IMR-90 (cell line): ENCODE measurements at regions not wholly inside any gene's neighbourhood (a gene's known extent, or its start where the extent isn't known, plus 50 kb on each side); places are given as distances from the start of the nearest gene placed in this dataset.

Source experiments
- ATAC-seq: fragments of 200-7000 bp; cut with Tn5 transposase; 2 replicates; pipeline ENCODE4 v1.9.1; 2020; ENCODE audit warnings: low read depth, mild to moderate bottlenecking, moderate library complexity
- BruUV-seq: library from RNA; stranded (reverse); fragments of 400-500 nt; replicated peaks from 2 replicates; lab custom pipeline; 2021; lab: Mats Ljungman, UMichigan
- CTCF ChIA-PET: fragments of 300-600 bp; formaldehyde crosslinking; extraction: SDS; loops from one replicate; lab custom pipeline; 2021; ENCODE audit warnings: antibody characterized with exemption; lab: Yijun Ruan, JAX
- POLR2A ChIA-PET: fragments of 300-600 bp; sonication (Branson Sonifier 250); formaldehyde crosslinking; loops from one replicate; lab custom pipeline; 2022; ENCODE audit warnings: antibody characterized with exemption; ENCODE audit not compliant: unreplicated experiment; lab: Charles Lee
- DNase-seq: peaks from one replicate; pipeline ENCODE4 v3.0.0; 2013
- H2AFZ ChIP-seq: replicated peaks from 2 replicates; pipeline ENCODE3; 2013; ENCODE audit warnings: low read length, mild to moderate bottlenecking; ENCODE audit not compliant: poor library complexity
- H2AK5ac ChIP-seq: 2 replicates; pipeline ENCODE4 v1.6.1; 2013; ENCODE audit warnings: low read depth, low read length, inconsistent platforms
- H2AK9ac ChIP-seq: replicated peaks from 2 replicates; pipeline ENCODE3; 2013; ENCODE audit warnings: mild to moderate bottlenecking, low read depth, low read length, moderate library complexity; ENCODE audit not compliant: poor library complexity
- H2BK120ac ChIP-seq: 2 replicates; pipeline ENCODE4 v1.6.1; 2013; ENCODE audit warnings: low read depth, low read length, inconsistent platforms
- H2BK15ac ChIP-seq: 3 replicates; pipeline ENCODE4 v1.6.1; 2013; ENCODE audit warnings: low read depth, low read length, inconsistent platforms
- H2BK20ac ChIP-seq: 2 replicates; pipeline ENCODE4 v1.6.1; 2013; ENCODE audit warnings: low read depth, mild to moderate bottlenecking, inconsistent platforms, low read length, moderate library complexity
- H2BK5ac ChIP-seq: 2 replicates; pipeline ENCODE4 v1.6.1; 2013; ENCODE audit warnings: mild to moderate bottlenecking, low read depth, low read length, inconsistent platforms; ENCODE audit not compliant: poor library complexity, severe bottlenecking
- H3K14ac ChIP-seq: replicated peaks from 2 replicates; pipeline ENCODE4 v1.6.1; 2013; ENCODE audit warnings: low read depth, low read length, inconsistent platforms
- H3K18ac ChIP-seq: 2 replicates; pipeline ENCODE4 v1.6.1; 2013; ENCODE audit warnings: low read depth, low read length, control low read depth
- H3K23ac ChIP-seq: 2 replicates; pipeline ENCODE4 v1.6.1; 2013; ENCODE audit warnings: low read depth, low read length, inconsistent platforms
- H3K27ac ChIP-seq: 2 replicates; pipeline ENCODE4 v1.5.1; 2013; ENCODE audit warnings: mild to moderate bottlenecking, control low read depth, low read length; ENCODE audit not compliant: insufficient read depth
- H3K27me3 ChIP-seq: 2 replicates; pipeline ENCODE4 v1.6.1; 2013; ENCODE audit warnings: low read length; ENCODE audit not compliant: control insufficient read depth, insufficient read depth
- H3K36me3 ChIP-seq: 2 replicates; pipeline ENCODE4 v1.6.1; 2013; ENCODE audit warnings: low read length, mixed read lengths; ENCODE audit not compliant: control insufficient read depth, insufficient read depth
- H3K4ac ChIP-seq: 2 replicates; pipeline ENCODE4 v1.6.1; 2013; ENCODE audit warnings: low read depth, low read length, inconsistent platforms
- H3K4me1 ChIP-seq: 2 replicates; pipeline ENCODE4 v1.6.1; 2013; ENCODE audit warnings: low read length, mixed read lengths; ENCODE audit not compliant: control insufficient read depth, insufficient read depth
- H3K4me2 ChIP-seq: 2 replicates; pipeline ENCODE4 v1.6.1; 2013; ENCODE audit warnings: low read depth, mild to moderate bottlenecking, control low read depth, low read length, moderate library complexity
- H3K4me3 ChIP-seq: 2 replicates; pipeline ENCODE4 v1.5.1; 2013; ENCODE audit warnings: low read depth, mild to moderate bottlenecking, control low read depth, low read length, moderate library complexity; ENCODE audit not compliant: insufficient read depth
- H3K56ac ChIP-seq: 2 replicates; pipeline ENCODE4 v1.6.1; 2013; ENCODE audit warnings: low read length, inconsistent platforms; ENCODE audit not compliant: insufficient read depth; ENCODE audit errors: extremely low read depth
- H3K79me1 ChIP-seq, 2 experiments: 2 replicates each; pipeline ENCODE4 v1.6.1; 2013; ENCODE audit warnings: low read length in 2 of 2, inconsistent platforms in 1 of 2, low read depth in 1 of 2
- H3K9ac ChIP-seq: 2 replicates; pipeline ENCODE4 v1.6.1; 2013; ENCODE audit warnings: low read depth, low read length, control low read depth
- H3K9me1 ChIP-seq: 2 replicates; pipeline ENCODE4 v1.6.1; 2013; ENCODE audit warnings: low read length, inconsistent platforms; ENCODE audit not compliant: insufficient read depth
- H3K9me3 ChIP-seq: 2 replicates; pipeline ENCODE4 v1.6.1; 2013; ENCODE audit warnings: low read length; ENCODE audit not compliant: control insufficient read depth, insufficient read depth
- H4K20me1 ChIP-seq: 2 replicates; pipeline ENCODE4 v1.6.1; 2013; ENCODE audit warnings: low read length, inconsistent platforms; ENCODE audit not compliant: insufficient read depth
- H4K5ac ChIP-seq: 2 replicates; pipeline ENCODE4 v1.6.1; 2013; ENCODE audit warnings: mild to moderate bottlenecking, low read depth, low read length, control low read depth
- H4K8ac ChIP-seq, 2 experiments: 2 replicates each; pipeline ENCODE4 v1.6.1; 2013; ENCODE audit warnings: low read depth in 2 of 2, low read length in 2 of 2, control low read depth in 1 of 2, inconsistent platforms in 1 of 2
- H4K91ac ChIP-seq: 2 replicates; pipeline ENCODE4 v1.6.1; 2013; ENCODE audit warnings: low read depth, low read length, inconsistent platforms; ENCODE audit not compliant: insufficient read depth
- BHLHE40 ChIP-seq: fragments of 150-350 bp; IDR thresholded peaks from 2 replicates; pipeline ENCODE4 v1.6.1; 2016; ENCODE audit warnings: mild to moderate bottlenecking, low read depth, low read length
- CEBPB ChIP-seq: IDR thresholded peaks from 2 replicates; pipeline ENCODE4 v1.6.1; 2012; ENCODE audit warnings: low read depth, low read length, improper control_type of control experiment
- CHD1 ChIP-seq: IDR thresholded peaks from 2 replicates; pipeline ENCODE4 v1.6.1; 2012; ENCODE audit warnings: low read depth, low read length, improper control_type of control experiment
- CTCF ChIP-seq: conservative IDR thresholded peaks from 2 replicates; pipeline ENCODE4 v1.5.1; 2012; ENCODE audit warnings: mild to moderate bottlenecking, low read depth, low read length, improper control_type of control experiment
- ELK1 ChIP-seq: fragments of 150-350 bp; IDR thresholded peaks from 2 replicates; pipeline ENCODE4 v1.6.1; 2016; ENCODE audit warnings: low read depth, mild to moderate bottlenecking, low read length, moderate library complexity, borderline replicate concordance
- FOS ChIP-seq: fragments of 150-350 bp; IDR thresholded peaks from 2 replicates; pipeline ENCODE4 v1.6.1; 2016; ENCODE audit warnings: low read depth, low read length
- MAFK ChIP-seq: IDR thresholded peaks from 2 replicates; pipeline ENCODE4 v1.6.1; 2012; ENCODE audit warnings: low read depth, low read length, improper control_type of control experiment
- MAZ ChIP-seq: IDR thresholded peaks from 2 replicates; pipeline ENCODE4 v1.6.1; 2012; ENCODE audit warnings: low read depth, mild to moderate bottlenecking, low read length, improper control_type of control experiment, moderate library complexity, borderline replicate concordance
- MXI1 ChIP-seq: IDR thresholded peaks from 2 replicates; pipeline ENCODE4 v1.6.1; 2012; ENCODE audit warnings: low read depth, mild to moderate bottlenecking, low read length, moderate library complexity, borderline replicate concordance
- NFE2L2 ChIP-seq: fragments of 150-350 bp; IDR thresholded peaks from 2 replicates; pipeline ENCODE4 v1.6.1; 2016; ENCODE audit warnings: low read depth, mild to moderate bottlenecking, low read length
- POLR2A ChIP-seq: IDR thresholded peaks from 2 replicates; pipeline ENCODE4 v1.6.1; 2012; ENCODE audit warnings: mild to moderate bottlenecking, low read depth, low read length
- RAD21 ChIP-seq: IDR thresholded peaks from 2 replicates; pipeline ENCODE4 v1.6.1; 2012; ENCODE audit warnings: low read length, improper control_type of control experiment
- RCOR1 ChIP-seq: IDR thresholded peaks from 2 replicates; pipeline ENCODE4 v1.6.1; 2012; ENCODE audit warnings: mild to moderate bottlenecking, low read length, improper control_type of control experiment; ENCODE audit not compliant: insufficient replicate concordance
- RFX5 ChIP-seq: IDR thresholded peaks from 2 replicates; pipeline ENCODE4 v1.8.0; 2012; ENCODE audit warnings: low read depth, mild to moderate bottlenecking, low read length, moderate library complexity
- SMC3 ChIP-seq: fragments of 150-350 bp; IDR thresholded peaks from 2 replicates; pipeline ENCODE4 v1.6.1; 2016; ENCODE audit warnings: low read depth, mild to moderate bottlenecking, antibody characterized with exemption, low read length, moderate library complexity
- USF2 ChIP-seq: fragments of 150-350 bp; IDR thresholded peaks from 2 replicates; pipeline ENCODE4 v1.6.1; 2017; ENCODE audit warnings: mild to moderate bottlenecking, antibody characterized with exemption, low read length, low read depth
- whole genome bisulfite sequencing, 2 experiments: methylation state at CpG; one replicate each; pipeline versions ENCODE4 v1.1.5 to v1.1.7; 2013; ENCODE audit warnings: missing lambda C conversion rate in 2 of 2; ENCODE audit not compliant: insufficient read length in 1 of 2; ENCODE audit errors: extremely low coverage in 2 of 2; 5-methylcytosine and 5-hydroxymethylcytosine counted together
- dilution Hi-C: fragments of 300-500 bp; cut with HindIII; formaldehyde crosslinking; loops from one replicate; pipeline ENCODE4 v1.14.3; 2018; ENCODE audit warnings: low sequenced_read_pairs; ENCODE audit not compliant: unreplicated experiment
- in situ Hi-C: fragments of 300-500 bp; cut with MboI; formaldehyde crosslinking; loops from 3 replicates; pipeline ENCODE4 v1.14.3; 2019; ENCODE audit warnings: low sequenced_read_pairs, inconsistent platforms, mixed read lengths
- intact Hi-C: fragments of 100-400 bp; cut with micrococcal nuclease; formaldehyde crosslinking; loops from 2 replicates; pipeline ENCODE4 v1.10.0; 2022

DNA sequence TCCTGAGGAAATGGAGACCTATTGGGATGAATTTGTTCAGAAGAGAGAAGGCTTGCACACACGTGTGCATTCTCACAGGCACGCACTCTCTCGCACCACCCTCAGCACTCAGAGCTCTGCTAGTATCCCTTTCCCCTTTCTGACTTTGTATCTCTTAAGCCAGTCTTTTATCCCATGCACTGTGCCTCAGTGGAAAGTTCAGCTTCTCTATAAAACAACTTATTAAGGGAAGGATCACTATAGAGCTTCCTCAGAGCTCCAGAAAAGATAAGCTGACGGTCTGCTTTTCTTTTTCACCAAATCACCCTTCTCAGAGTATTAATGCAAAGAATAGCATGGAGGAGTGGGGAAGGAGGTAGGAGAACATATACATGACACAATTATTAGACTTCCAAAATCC, 207.8 kb downstream of the ENC1 start:
- H2AFZ ChIP-seq = no peak overlapping the region
- H2BK20ac ChIP-seq = no peak overlapping the region
- no peaks in the 10 kb centered on the region for H3K36me3 ChIP-seq
- DNase-seq (no peak), ATAC-seq (no peak)
- ChIA-PET CTCF (no interaction called here), POLR2A (no interaction called here)
- peaks cover 12% of the 10 kb centered on the region for H3K27me3 ChIP-seq
- H2BK15ac ChIP-seq = no peak overlapping the region
- H4K8ac ChIP-seq = no peak overlapping the region
- H3K9me3 ChIP-seq = no peaks in the 10 kb centered on the region; the same call in 1 of the 2 replicates
- no peak overlapping the region for H4K91ac ChIP-seq
- H3K79me1 ChIP-seq = no peaks in the 10 kb centered on the region
- H3K23ac ChIP-seq = no peak overlapping the region
- intact Hi-C loops (no loop called here), in situ Hi-C loops (no loop called here), dilution Hi-C loops (no loop called here)
- no peak overlapping the region for H3K4ac ChIP-seq
- no CpG with 5 or more reads among the region's 4 CpGs for WGBS, 2 experiments
- no peak overlapping the region for H2AK9ac ChIP-seq
- no peaks in the 10 kb centered on the region for H4K20me1 ChIP-seq
- H3K4me3 ChIP-seq = no peak overlapping the region
- H3K4me1 ChIP-seq = no peaks in the 10 kb centered on the region
- TF ChIP-seq RFX5 = no peak
- no peak for TF ChIP-seq RCOR1
- TF ChIP-seq MXI1 = no peak
- no peak for TF ChIP-seq MAZ
- no peak for TF ChIP-seq BHLHE40
- TF ChIP-seq MAFK = no peak
- no peak for TF ChIP-seq USF2
- no peak for TF ChIP-seq ELK1
- no peak for TF ChIP-seq POLR2A
- no peak for TF ChIP-seq SMC3
- TF ChIP-seq FOS = no peak
- no peak for TF ChIP-seq NFE2L2
- TF ChIP-seq CTCF = no peak
- TF ChIP-seq CHD1 = no peak
- no peak for TF ChIP-seq RAD21
- TF ChIP-seq CEBPB = no peak
- no peak overlapping the region for H4K5ac ChIP-seq
- H2AK5ac ChIP-seq = no peak overlapping the region
- no peak overlapping the region for H3K14ac ChIP-seq
- no peak overlapping the region for H3K56ac ChIP-seq
- no peak overlapping the region for H3K9ac ChIP-seq
- H2BK5ac ChIP-seq = no peak overlapping the region
- H3K9me1 ChIP-seq = no peaks in the 10 kb centered on the region
- no peak overlapping the region for H3K18ac ChIP-seq
- BruUV-seq = no TSS peak
- H3K4me2 ChIP-seq = no peak overlapping the region
- no peak overlapping the region for H2BK120ac ChIP-seq
- no peak overlapping the region for H3K27ac ChIP-seq
